ENCODE measurements at regions not wholly inside any gene's neighbourhood (a gene's known extent, or its start where the extent isn't known, plus 50 kb on each side); places are given as distances from the start of the nearest gene placed in this dataset.

DNA sequence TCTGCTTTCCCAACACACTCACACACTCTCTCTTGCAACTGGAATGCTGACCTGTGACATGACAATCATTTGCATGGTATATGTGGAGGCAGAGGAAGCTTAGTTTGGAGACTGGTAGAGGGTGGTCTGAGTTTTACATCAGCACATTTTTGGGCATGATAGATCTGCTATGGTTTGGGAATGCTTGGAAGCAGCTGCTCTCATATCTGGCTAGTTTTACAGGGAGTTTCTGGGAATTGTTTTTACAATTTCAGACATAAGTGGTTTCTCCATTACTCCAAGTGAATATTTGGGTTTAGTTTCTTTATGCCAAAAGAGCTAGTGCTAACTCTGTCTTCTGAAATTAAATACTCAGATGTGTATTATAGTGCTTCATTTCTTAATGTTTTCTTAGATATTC, 977.6 kb downstream of the SUCLG1 start:
- TF ChIP-seq, protein P1, sequence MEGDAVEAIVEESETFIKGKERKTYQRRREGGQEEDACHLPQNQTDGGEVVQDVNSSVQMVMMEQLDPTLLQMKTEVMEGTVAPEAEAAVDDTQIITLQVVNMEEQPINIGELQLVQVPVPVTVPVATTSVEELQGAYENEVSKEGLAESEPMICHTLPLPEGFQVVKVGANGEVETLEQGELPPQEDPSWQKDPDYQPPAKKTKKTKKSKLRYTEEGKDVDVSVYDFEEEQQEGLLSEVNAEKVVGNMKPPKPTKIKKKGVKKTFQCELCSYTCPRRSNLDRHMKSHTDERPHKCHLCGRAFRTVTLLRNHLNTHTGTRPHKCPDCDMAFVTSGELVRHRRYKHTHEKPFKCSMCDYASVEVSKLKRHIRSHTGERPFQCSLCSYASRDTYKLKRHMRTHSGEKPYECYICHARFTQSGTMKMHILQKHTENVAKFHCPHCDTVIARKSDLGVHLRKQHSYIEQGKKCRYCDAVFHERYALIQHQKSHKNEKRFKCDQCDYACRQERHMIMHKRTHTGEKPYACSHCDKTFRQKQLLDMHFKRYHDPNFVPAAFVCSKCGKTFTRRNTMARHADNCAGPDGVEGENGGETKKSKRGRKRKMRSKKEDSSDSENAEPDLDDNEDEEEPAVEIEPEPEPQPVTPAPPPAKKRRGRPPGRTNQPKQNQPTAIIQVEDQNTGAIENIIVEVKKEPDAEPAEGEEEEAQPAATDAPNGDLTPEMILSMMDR (IDR thresholded peaks at IDR 0.05; ENCODE audit: low read depth, low read length, poor library complexity, severe bottlenecking), result no peak
- TF ChIP-seq EZH2phosphoT487 (IDR thresholded peaks at IDR 0.05; ENCODE audit: borderline replicate concordance, low read length), result no peak
- Histone ChIP-seq H3K4me2 (ENCODE audit: low read length) (no peak overlapping the region), H3K9me2 (replicated peaks; ENCODE audit: control insufficient read depth, low read length) (no peaks in the 10 kb centered on the region), H3K36me3 (ENCODE audit: control insufficient read depth, low read length) (no peaks in the 10 kb centered on the region), H4K20me1 (ENCODE audit: control insufficient read depth, insufficient read depth, low read depth, low read length) (no peaks in the 10 kb centered on the region), H3K4me3 (ENCODE audit: low read length) (no peak overlapping the region), H3K9me3 (ENCODE audit: control insufficient read depth, insufficient read depth, low read length) (peaks cover 2% of the 10 kb centered on the region; the same call in 1 of the 2 replicates), H3K4me1 (ENCODE audit: control insufficient read depth, low read length) (no peaks in the 10 kb centered on the region), H3K79me2 (ENCODE audit: control insufficient read depth, low read length) (no peaks in the 10 kb centered on the region), H3K27me3 (ENCODE audit: control insufficient read depth, low read length) (no peaks in the 10 kb centered on the region), H3K27ac (ENCODE audit: low read depth, low read length) (no peak overlapping the region), H3F3A (ENCODE audit: control insufficient read depth, insufficient read depth) (no peaks in the 10 kb centered on the region)

DNA sequence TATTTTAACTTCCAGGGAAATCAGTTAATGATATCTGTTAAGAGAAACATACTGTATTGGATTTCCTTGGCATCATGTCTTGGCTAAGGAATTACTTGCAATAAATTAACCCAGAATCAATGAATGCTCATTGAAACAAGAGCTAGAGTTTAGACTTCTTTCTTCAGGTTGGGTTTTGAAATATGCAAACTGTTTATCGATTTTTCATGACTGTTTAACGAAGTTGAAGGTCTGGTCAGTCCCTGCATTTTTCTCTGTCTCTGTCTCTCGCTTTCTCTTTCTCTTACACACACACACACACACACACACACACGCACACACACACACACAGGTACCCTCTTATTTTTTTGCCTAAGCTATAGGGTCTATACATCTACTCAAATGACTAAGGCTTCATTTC, 981.0 kb downstream of the SUCLG1 start:
- no peak for TF ChIP-seq EZH2phosphoT487 (IDR thresholded peaks at IDR 0.05; ENCODE audit: borderline replicate concordance, low read length)
- TF ChIP-seq, protein P1 (IDR thresholded peaks at IDR 0.05; ENCODE audit: low read depth, low read length, poor library complexity, severe bottlenecking), result no peak
- no peaks in the 10 kb centered on the region for H3K9me3 ChIP-seq (ENCODE audit: control insufficient read depth, insufficient read depth, low read length)

DNA sequence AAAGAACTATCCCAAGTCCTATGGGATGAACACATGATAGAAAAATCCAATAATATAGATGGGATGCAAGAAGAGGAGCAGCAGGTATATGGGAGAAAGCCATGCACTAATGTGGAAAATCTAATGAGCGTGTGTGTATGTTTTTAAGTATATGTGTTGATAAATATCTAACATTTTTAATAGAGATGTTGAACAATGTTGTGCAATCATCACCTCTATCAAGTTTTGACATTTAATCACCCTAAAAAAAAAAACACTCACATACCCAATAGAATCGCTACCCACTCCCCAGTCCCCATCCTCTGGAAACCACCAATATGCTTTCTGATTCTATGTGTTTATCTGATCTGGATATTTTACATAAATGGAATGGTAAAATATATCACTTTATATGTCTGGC, 983.7 kb downstream of the SUCLG1 start:
- no peaks in the 10 kb centered on the region for H3K9me2 ChIP-seq (replicated peaks; ENCODE audit: control insufficient read depth, low read length)
- no peaks in the 10 kb centered on the region for H3K9me3 ChIP-seq (ENCODE audit: control insufficient read depth, insufficient read depth, low read length)
- H3K4me1 ChIP-seq (ENCODE audit: control insufficient read depth, low read length), result no peaks in the 10 kb centered on the region
- H3K4me3 ChIP-seq (ENCODE audit: low read length), result no peak overlapping the region
- H3K27ac ChIP-seq (ENCODE audit: low read depth, low read length), result no peak overlapping the region
- no peaks in the 10 kb centered on the region for H3K79me2 ChIP-seq (ENCODE audit: control insufficient read depth, low read length)
- no peak overlapping the region for H3K4me2 ChIP-seq (ENCODE audit: low read length)
- TF ChIP-seq, protein P1 (IDR thresholded peaks at IDR 0.05; ENCODE audit: low read depth, low read length, poor library complexity, severe bottlenecking), result no peak
- no peak for TF ChIP-seq EZH2phosphoT487 (IDR thresholded peaks at IDR 0.05; ENCODE audit: borderline replicate concordance, low read length)
- no peaks in the 10 kb centered on the region for H3K27me3 ChIP-seq (ENCODE audit: control insufficient read depth, low read length)
- H3F3A ChIP-seq (ENCODE audit: control insufficient read depth, insufficient read depth), result no peaks in the 10 kb centered on the region
- H3K36me3 ChIP-seq (ENCODE audit: control insufficient read depth, low read length), result no peaks in the 10 kb centered on the region
- no peaks in the 10 kb centered on the region for H4K20me1 ChIP-seq (ENCODE audit: control insufficient read depth, insufficient read depth, low read depth, low read length)

More for the DNA sequence above, 981.0 kb downstream of the SUCLG1 start:
- Histone ChIP-seq H3K27ac (ENCODE audit: low read depth, low read length) (no peak overlapping the region), H3K4me3 (ENCODE audit: low read length) (no peak overlapping the region), H3K27me3 (ENCODE audit: control insufficient read depth, low read length) (no peaks in the 10 kb centered on the region), H3K79me2 (ENCODE audit: control insufficient read depth, low read length) (no peaks in the 10 kb centered on the region), H3F3A (ENCODE audit: control insufficient read depth, insufficient read depth) (no peaks in the 10 kb centered on the region), H3K9me2 (replicated peaks; ENCODE audit: control insufficient read depth, low read length) (no peaks in the 10 kb centered on the region), H3K4me1 (ENCODE audit: control insufficient read depth, low read length) (no peaks in the 10 kb centered on the region), H3K4me2 (ENCODE audit: low read length) (no peak overlapping the region), H4K20me1 (ENCODE audit: control insufficient read depth, insufficient read depth, low read depth, low read length) (no peaks in the 10 kb centered on the region), H3K36me3 (ENCODE audit: control insufficient read depth, low read length) (no peaks in the 10 kb centered on the region)

DNA sequence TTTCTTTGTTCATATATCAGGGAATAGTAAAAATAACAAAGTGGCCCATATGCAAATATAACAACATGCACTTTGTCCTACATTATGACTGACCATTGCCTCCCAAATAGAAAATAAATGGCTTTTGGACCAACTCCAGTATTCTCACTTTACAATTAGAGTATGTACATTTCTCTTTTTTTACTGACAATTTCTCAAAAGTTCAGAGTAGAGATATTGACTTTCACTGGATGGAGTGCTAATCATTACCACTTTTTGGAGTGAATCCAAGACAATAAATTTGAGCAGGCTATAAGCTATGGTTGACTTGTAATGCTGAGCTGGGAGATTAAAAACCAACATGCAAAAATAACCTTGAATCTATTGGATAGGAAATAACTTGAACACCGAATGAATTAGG, 987.4 kb downstream of the SUCLG1 start:
- no peaks in the 10 kb centered on the region for H3K79me2 ChIP-seq (ENCODE audit: control insufficient read depth, low read length)
- no peaks in the 10 kb centered on the region for H3K9me2 ChIP-seq (replicated peaks; ENCODE audit: control insufficient read depth, low read length)
- no peaks in the 10 kb centered on the region for H3K9me3 ChIP-seq (ENCODE audit: control insufficient read depth, insufficient read depth, low read length)
- no peaks in the 10 kb centered on the region for H3K36me3 ChIP-seq (ENCODE audit: control insufficient read depth, low read length)
- no peak overlapping the region for H3K4me3 ChIP-seq (ENCODE audit: low read length)
- no peaks in the 10 kb centered on the region for H3F3A ChIP-seq (ENCODE audit: control insufficient read depth, insufficient read depth)
- no peaks in the 10 kb centered on the region for H4K20me1 ChIP-seq (ENCODE audit: control insufficient read depth, insufficient read depth, low read depth, low read length)
- TF ChIP-seq, protein P1 (IDR thresholded peaks at IDR 0.05; ENCODE audit: low read depth, low read length, poor library complexity, severe bottlenecking), result no peak
- TF ChIP-seq EZH2phosphoT487 (IDR thresholded peaks at IDR 0.05; ENCODE audit: borderline replicate concordance, low read length), result no peak
- no peak overlapping the region for H3K27ac ChIP-seq (ENCODE audit: low read depth, low read length)
- H3K27me3 ChIP-seq (ENCODE audit: control insufficient read depth, low read length), result no peaks in the 10 kb centered on the region
- H3K4me2 ChIP-seq (ENCODE audit: low read length), result no peak overlapping the region
- H3K4me1 ChIP-seq (ENCODE audit: control insufficient read depth, low read length), result no peaks in the 10 kb centered on the region

Measured in DOHH2 (cell line).